ENCODE measurements at regions not wholly inside any gene's neighbourhood (a gene's known extent, or its start where the extent isn't known, plus 50 kb on each side); places are given as distances from the start of the nearest gene placed in this dataset.

- TF ChIP-seq CTCF (IDR thresholded peaks at IDR 0.05; ENCODE audit: borderline replicate concordance, insufficient read depth, low read depth, low read length): no peak
- no peak overlapping the region for H3K4me3 ChIP-seq (ENCODE audit: low read depth, low read length)
Observed at GRCh38 chr10:107880185-107880584, 715.7 kb upstream of the SORCS1 start.

- TF ChIP-seq CTCF (IDR thresholded peaks at IDR 0.05; ENCODE audit: borderline replicate concordance, insufficient read depth, low read depth, low read length): no peak
- no peak overlapping the region for H3K4me3 ChIP-seq (ENCODE audit: low read depth, low read length)
Observed at GRCh38 chr10:107873007-107873406, 708.5 kb upstream of the SORCS1 start.

- no peak overlapping the region for H3K4me3 ChIP-seq (ENCODE audit: low read depth, low read length)
- TF ChIP-seq CTCF (IDR thresholded peaks at IDR 0.05; ENCODE audit: borderline replicate concordance, insufficient read depth, low read depth, low read length): no peak
Observed at GRCh38 chr10:107865691-107866090, 701.2 kb upstream of the SORCS1 start.

- TF ChIP-seq CTCF (IDR thresholded peaks at IDR 0.05; ENCODE audit: borderline replicate concordance, insufficient read depth, low read depth, low read length): no peak
- H3K4me3 ChIP-seq (ENCODE audit: low read depth, low read length): no peak overlapping the region
Observed at GRCh38 chr10:107859065-107859464, 694.6 kb upstream of the SORCS1 start.

- TF ChIP-seq CTCF (IDR thresholded peaks at IDR 0.05; ENCODE audit: borderline replicate concordance, insufficient read depth, low read depth, low read length): no peak
Observed at GRCh38 chr10:107856047-107856315, 691.5 kb upstream of the SORCS1 start.

GRCh38 chr10:107855301-107856046, 691.0 kb upstream of the SORCS1 start:
- no peak for TF ChIP-seq CTCF (IDR thresholded peaks at IDR 0.05; ENCODE audit: borderline replicate concordance, insufficient read depth, low read depth, low read length)
- no peak overlapping the region for H3K4me3 ChIP-seq (ENCODE audit: low read depth, low read length)

More at GRCh38 chr10:107856047-107856315, 691.5 kb upstream of the SORCS1 start:
- no peak overlapping the region for H3K4me3 ChIP-seq (ENCODE audit: low read depth, low read length)

- H3K4me3 ChIP-seq (ENCODE audit: low read depth, low read length): no peak overlapping the region
- TF ChIP-seq CTCF (IDR thresholded peaks at IDR 0.05; ENCODE audit: borderline replicate concordance, insufficient read depth, low read depth, low read length): no peak
Observed at GRCh38 chr10:107848726-107849360, 684.3 kb upstream of the SORCS1 start.
